Panc1 (cell line): ENCODE measurements at regions not wholly inside any gene's neighbourhood (a gene's known extent, or its start where the extent isn't known, plus 50 kb on each side); places are given as distances from the start of the nearest gene placed in this dataset.

Experiments
- ATAC-seq: fragments of 200-7000 bp; cut with Tn5 transposase; 2 replicates; pipeline ENCODE4 v1.9.1; 2020; ENCODE audit warnings: mild to moderate bottlenecking, moderate library complexity
- BruUV-seq: library from RNA; stranded (reverse); fragments of 400-500 nt; replicated peaks from 2 replicates; lab custom pipeline; 2021; lab: Mats Ljungman, UMichigan
- CTCF ChIA-PET: fragments of 300-600 bp; sonication (Branson Sonifier 250); formaldehyde crosslinking; loops from one replicate; lab custom pipeline; 2022; ENCODE audit warnings: antibody characterized with exemption; lab: Charles Lee
- POLR2A ChIA-PET: fragments of 300-600 bp; sonication (Branson Sonifier 250); formaldehyde crosslinking; loops from one replicate; lab custom pipeline; 2022; ENCODE audit warnings: antibody characterized with exemption; lab: Charles Lee
- DNase-seq: peaks from one replicate; pipeline ENCODE4 v3.0.0-alpha.2; 2010; ENCODE audit warnings: low read depth, low spot score
- H3K27ac ChIP-seq: 2 replicates; pipeline ENCODE4 v1.5.1; 2011; ENCODE audit warnings: mild to moderate bottlenecking, low read length, inconsistent platforms
- H3K27me3 ChIP-seq: fragments of 200-500 bp; sonication (Bioruptor generic); 2 replicates; pipeline ENCODE4 v1.6.0; 2014; ENCODE audit warnings: low read length, inconsistent platforms; ENCODE audit not compliant: control insufficient read depth, insufficient read depth
- H3K36me3 ChIP-seq: fragments of 200-500 bp; sonication (Bioruptor generic); 2 replicates; pipeline ENCODE4 v1.5.1; 2014; ENCODE audit warnings: inconsistent platforms, mild to moderate bottlenecking, low read length, moderate library complexity; ENCODE audit not compliant: control insufficient read depth, insufficient read depth
- H3K4me1 ChIP-seq: 2 replicates; pipeline ENCODE4 v1.5.1; 2011; ENCODE audit warnings: inconsistent platforms, mild to moderate bottlenecking, low read length, moderate library complexity; ENCODE audit not compliant: control insufficient read depth, insufficient read depth
- H3K4me3 ChIP-seq, 2 experiments: 2 replicates each; pipeline ENCODE4 v1.5.1; 2011 to 2012; ENCODE audit warnings: low read depth in 2 of 2, low read length in 2 of 2, mild to moderate bottlenecking in 2 of 2, inconsistent platforms in 1 of 2, moderate library complexity in 1 of 2
- H3K9me3 ChIP-seq: fragments of 200-500 bp; sonication (Bioruptor generic); 2 replicates; pipeline ENCODE4 v1.5.1; 2014; ENCODE audit warnings: low read depth, mild to moderate bottlenecking, inconsistent platforms, low read length, moderate library complexity; ENCODE audit not compliant: control insufficient read depth, insufficient read depth
- POLR2AphosphoS5 ChIP-seq: IDR thresholded peaks from 2 replicates; pipeline ENCODE4 v1.6.1; 2012; ENCODE audit warnings: mild to moderate bottlenecking, low read depth, low read length, moderate library complexity
- SIN3A ChIP-seq: IDR thresholded peaks from 2 replicates; pipeline ENCODE4 v1.6.1; 2012; ENCODE audit warnings: low read depth, mild to moderate bottlenecking, low read length, moderate library complexity, borderline replicate concordance; ENCODE audit not compliant: insufficient read depth
- TCF7L2 ChIP-seq: IDR thresholded peaks from 2 replicates; pipeline ENCODE4 v1.6.1; 2011; ENCODE audit warnings: mild to moderate bottlenecking, low read depth, low read length, inconsistent platforms
- in situ Hi-C: cut with HindIII; loops from 2 replicates; pipeline ENCODE4 v1.10.0; 2016; ENCODE audit warnings: low sequenced_read_pairs, low pct_unique_long_range_greater_than_20kb
- intact Hi-C: fragments of 100-400 bp; cut with micrococcal nuclease; formaldehyde crosslinking; loops from one replicate; pipeline ENCODE4 v1.10.0; 2022; ENCODE audit not compliant: unreplicated experiment
- TF ChIP-seq, protein P1 (sequence below): fragments of 450-650 bp; IDR thresholded peaks from 2 replicates; pipeline ENCODE4 v1.5.1; 2017; ENCODE audit warnings: mild to moderate bottlenecking
- TF ChIP-seq, protein P2 (sequence below), 2 experiments: IDR thresholded peaks; 2 replicates each; pipeline ENCODE4 v1.6.1; 2011 to 2012; ENCODE audit warnings: low read depth in 2 of 2, control low read depth in 1 of 2, low read length in 1 of 2, mild to moderate bottlenecking in 1 of 2, moderate library complexity in 1 of 2; ENCODE audit not compliant: insufficient read depth in 1 of 2

DNA sequence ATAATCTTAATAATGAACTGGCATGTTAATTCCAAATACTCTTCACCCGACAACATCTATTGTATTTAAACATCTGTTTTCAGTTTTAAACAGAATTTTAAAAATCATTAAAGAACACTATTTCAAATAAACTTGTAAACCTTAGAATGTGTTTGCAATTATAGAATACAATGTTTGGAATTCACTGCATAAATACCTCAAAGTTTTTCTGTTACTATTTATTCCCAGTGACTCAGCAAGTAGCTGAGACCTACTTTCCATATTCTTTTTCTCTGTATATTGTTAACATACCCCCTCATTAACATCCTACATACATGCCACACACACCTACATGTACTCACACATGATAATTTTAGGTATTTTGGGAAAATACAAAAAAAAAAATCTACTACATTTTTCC is 1134.3 kb downstream of the SLITRK1 start:
- no peaks in the 10 kb centered on the region for H3K36me3 ChIP-seq
- DNase-seq, result no peak
- H3K9me3 ChIP-seq, result no peaks in the 10 kb centered on the region
- intact Hi-C loops (no loop called here), in situ Hi-C loops (no loop called here)
- H3K27me3 ChIP-seq, result no peaks in the 10 kb centered on the region
- CTCF ChIA-PET, result no interaction called here
- TF ChIP-seq POLR2AphosphoS5, result no peak
- TF ChIP-seq, protein P1, sequence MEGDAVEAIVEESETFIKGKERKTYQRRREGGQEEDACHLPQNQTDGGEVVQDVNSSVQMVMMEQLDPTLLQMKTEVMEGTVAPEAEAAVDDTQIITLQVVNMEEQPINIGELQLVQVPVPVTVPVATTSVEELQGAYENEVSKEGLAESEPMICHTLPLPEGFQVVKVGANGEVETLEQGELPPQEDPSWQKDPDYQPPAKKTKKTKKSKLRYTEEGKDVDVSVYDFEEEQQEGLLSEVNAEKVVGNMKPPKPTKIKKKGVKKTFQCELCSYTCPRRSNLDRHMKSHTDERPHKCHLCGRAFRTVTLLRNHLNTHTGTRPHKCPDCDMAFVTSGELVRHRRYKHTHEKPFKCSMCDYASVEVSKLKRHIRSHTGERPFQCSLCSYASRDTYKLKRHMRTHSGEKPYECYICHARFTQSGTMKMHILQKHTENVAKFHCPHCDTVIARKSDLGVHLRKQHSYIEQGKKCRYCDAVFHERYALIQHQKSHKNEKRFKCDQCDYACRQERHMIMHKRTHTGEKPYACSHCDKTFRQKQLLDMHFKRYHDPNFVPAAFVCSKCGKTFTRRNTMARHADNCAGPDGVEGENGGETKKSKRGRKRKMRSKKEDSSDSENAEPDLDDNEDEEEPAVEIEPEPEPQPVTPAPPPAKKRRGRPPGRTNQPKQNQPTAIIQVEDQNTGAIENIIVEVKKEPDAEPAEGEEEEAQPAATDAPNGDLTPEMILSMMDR, result no peak
- TF ChIP-seq, protein P2, sequence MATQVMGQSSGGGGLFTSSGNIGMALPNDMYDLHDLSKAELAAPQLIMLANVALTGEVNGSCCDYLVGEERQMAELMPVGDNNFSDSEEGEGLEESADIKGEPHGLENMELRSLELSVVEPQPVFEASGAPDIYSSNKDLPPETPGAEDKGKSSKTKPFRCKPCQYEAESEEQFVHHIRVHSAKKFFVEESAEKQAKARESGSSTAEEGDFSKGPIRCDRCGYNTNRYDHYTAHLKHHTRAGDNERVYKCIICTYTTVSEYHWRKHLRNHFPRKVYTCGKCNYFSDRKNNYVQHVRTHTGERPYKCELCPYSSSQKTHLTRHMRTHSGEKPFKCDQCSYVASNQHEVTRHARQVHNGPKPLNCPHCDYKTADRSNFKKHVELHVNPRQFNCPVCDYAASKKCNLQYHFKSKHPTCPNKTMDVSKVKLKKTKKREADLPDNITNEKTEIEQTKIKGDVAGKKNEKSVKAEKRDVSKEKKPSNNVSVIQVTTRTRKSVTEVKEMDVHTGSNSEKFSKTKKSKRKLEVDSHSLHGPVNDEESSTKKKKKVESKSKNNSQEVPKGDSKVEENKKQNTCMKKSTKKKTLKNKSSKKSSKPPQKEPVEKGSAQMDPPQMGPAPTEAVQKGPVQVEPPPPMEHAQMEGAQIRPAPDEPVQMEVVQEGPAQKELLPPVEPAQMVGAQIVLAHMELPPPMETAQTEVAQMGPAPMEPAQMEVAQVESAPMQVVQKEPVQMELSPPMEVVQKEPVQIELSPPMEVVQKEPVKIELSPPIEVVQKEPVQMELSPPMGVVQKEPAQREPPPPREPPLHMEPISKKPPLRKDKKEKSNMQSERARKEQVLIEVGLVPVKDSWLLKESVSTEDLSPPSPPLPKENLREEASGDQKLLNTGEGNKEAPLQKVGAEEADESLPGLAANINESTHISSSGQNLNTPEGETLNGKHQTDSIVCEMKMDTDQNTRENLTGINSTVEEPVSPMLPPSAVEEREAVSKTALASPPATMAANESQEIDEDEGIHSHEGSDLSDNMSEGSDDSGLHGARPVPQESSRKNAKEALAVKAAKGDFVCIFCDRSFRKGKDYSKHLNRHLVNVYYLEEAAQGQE (IDR thresholded peaks at IDR 0.05; ENCODE audit: insufficient read depth in 1 of 2, low read depth in 2 of 2, low read length in 1 of 2), result no peak
- no peak overlapping the region for H3K27ac ChIP-seq
- H3K4me1 ChIP-seq, result no peaks in the 10 kb centered on the region
- POLR2A ChIA-PET, result no interaction called here
- H3K4me3 ChIP-seq, result no peak overlapping the region
- ATAC-seq, result no peak
- BruUV-seq, result no TSS peak

DNA sequence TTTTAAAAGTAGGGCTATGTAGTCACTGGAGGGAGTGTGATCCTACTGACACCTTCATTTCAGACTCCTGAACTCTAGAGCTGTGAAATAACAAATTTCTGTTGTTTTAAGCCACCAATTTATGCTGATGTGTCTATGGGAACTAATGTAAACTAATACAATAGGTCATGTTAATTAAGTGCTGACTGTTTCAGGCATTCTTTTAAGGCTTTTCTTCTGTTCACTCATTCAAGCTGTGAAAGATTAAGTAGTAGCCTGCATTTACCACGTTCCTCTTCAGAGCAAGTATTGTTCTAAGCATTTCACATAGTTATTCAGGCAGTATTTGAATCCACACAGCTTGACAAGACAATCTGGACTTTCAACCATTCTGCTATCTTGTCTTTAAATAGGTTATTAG is 1135.0 kb downstream of the SLITRK1 start:
- intact Hi-C loops, result no loop called here
- ChIA-PET POLR2A (no interaction called here), CTCF (no interaction called here)
- no TSS peak for BruUV-seq
- H3K36me3 ChIP-seq, result no peaks in the 10 kb centered on the region
- H3K27ac ChIP-seq, result no peak overlapping the region
- H3K9me3 ChIP-seq, result no peaks in the 10 kb centered on the region
- DNase-seq, result no peak
- no peaks in the 10 kb centered on the region for H3K4me1 ChIP-seq
- no peak for ATAC-seq
- TF ChIP-seq, protein P1, result no peak
- TF ChIP-seq TCF7L2 (no peak), SIN3A (no peak)
- TF ChIP-seq, protein P2 (IDR thresholded peaks at IDR 0.05; ENCODE audit: insufficient read depth in 1 of 2, low read depth in 2 of 2, low read length in 1 of 2), result no peak
- no peaks in the 10 kb centered on the region for H3K27me3 ChIP-seq
- in situ Hi-C loops, result no loop called here
- H3K4me3 ChIP-seq, result no peak overlapping the region
